ELF-1 (cell line): ENCODE measurements at regions not wholly inside any gene's neighbourhood (a gene's known extent, or its start where the extent isn't known, plus 50 kb on each side); places are given as distances from the start of the nearest gene placed in this dataset.
"Not testable (repeated sequence)": the region's sequence is repeated elsewhere in the genome, so short reads cannot be mapped to it uniquely, and the experiment has no call there.

ENCODE experiments used
- DNase-seq: peaks from one replicate; pipeline ENCODE4 v3.0.0-alpha.2; 2016; ENCODE audit warnings: low read depth, low spot score

GRCh38 chr7:76926416-76926815, 105.7 kb downstream of the SPDYE17 start:
- DNase-seq, result not testable (repeated sequence)

- DNase-seq, result not testable (repeated sequence)
Observed at GRCh38 chr7:76924756-76925155, 107.4 kb downstream of the SPDYE17 start.

GRCh38 chr7:76918619-76919018, 113.5 kb downstream of the SPDYE17 start:
- not testable (repeated sequence) for DNase-seq

GRCh38 chr7:76914361-76914760, 117.8 kb downstream of the SPDYE17 start:
- peak; percentile 30 for DNase-seq

GRCh38 chr7:76912011-76912814, 119.9 kb downstream of the SPDYE17 start:
- not testable (repeated sequence) for DNase-seq

- DNase-seq, result not testable (repeated sequence)
Observed at GRCh38 chr7:76904688-76905087, 127.5 kb downstream of the SPDYE17 start.

- DNase-seq, result not testable (repeated sequence)
Observed at GRCh38 chr7:76901944-76902710, 130.0 kb downstream of the SPDYE17 start.

- not testable (repeated sequence) for DNase-seq
Observed at GRCh38 chr7:76898807-76899206, 133.4 kb downstream of the SPDYE17 start.

- DNase-seq, result not testable (repeated sequence)
Observed at GRCh38 chr7:76897007-76897406, 135.2 kb downstream of the SPDYE17 start.

GRCh38 chr7:76895696-76896095, 136.5 kb downstream of the SPDYE17 start:
- DNase-seq, result not testable (repeated sequence)

GRCh38 chr7:76891771-76892170, 140.4 kb downstream of the SPDYE17 start:
- not testable (repeated sequence) for DNase-seq

GRCh38 chr7:76879733-76880288, 152.3 kb downstream of the SPDYE17 start:
- DNase-seq, result not testable (repeated sequence)

- DNase-seq, result not testable (repeated sequence)
Observed at GRCh38 chr7:76875760-76876159, 156.4 kb downstream of the SPDYE17 start.

GRCh38 chr7:76870504-76870808, 161.7 kb downstream of the SPDYE17 start:
- DNase-seq, result not testable (repeated sequence)

GRCh38 chr7:76867364-76867889, 164.7 kb downstream of the SPDYE17 start:
- DNase-seq, result not testable (repeated sequence)

GRCh38 chr7:76863150-76863773, 168.9 kb downstream of the SPDYE17 start:
- not testable (repeated sequence) for DNase-seq

- DNase-seq, result not testable (repeated sequence)
Observed at GRCh38 chr7:76862241-76862640, 169.9 kb downstream of the SPDYE17 start.

GRCh38 chr7:76859933-76860332, 172.2 kb downstream of the SPDYE17 start:
- DNase-seq, result not testable (repeated sequence)

- DNase-seq, result not testable (repeated sequence)
Observed at GRCh38 chr7:76854631-76855030, 177.5 kb downstream of the SPDYE17 start.

GRCh38 chr7:76852787-76853584, 179.2 kb downstream of the SPDYE17 start:
- DNase-seq, result not testable (repeated sequence)

- not testable (repeated sequence) for DNase-seq
Observed at GRCh38 chr7:76852362-76852761, 179.8 kb downstream of the SPDYE17 start.
